Posterior vena cava (tissue), 2 donors: ENCODE measurements at regions not wholly inside any gene's neighbourhood (a gene's known extent, or its start where the extent isn't known, plus 50 kb on each side); places are given as distances from the start of the nearest gene placed in this dataset.
"Not testable (repeated sequence)": the region's sequence is repeated elsewhere in the genome, so short reads cannot be mapped to it uniquely, and the experiment has no call there.

Source experiments
- DNase-seq: peaks from one replicate; pipeline ENCODE4 v3.0.0-alpha.2; 2020; ENCODE audit warnings: low spot score
- intact Hi-C, 2 donors: fragments of 100-400 bp; cut with DNase I; formaldehyde crosslinking; loops; one replicate each; pipeline versions ENCODE4 v1.14.1 to v1.14.2; 2022 to 2023
- donor health status: DM: yes; HTN: yes; CAD: no.
- donor health status: DM: yes; HTN: yes; CAD: no.

DNA sequence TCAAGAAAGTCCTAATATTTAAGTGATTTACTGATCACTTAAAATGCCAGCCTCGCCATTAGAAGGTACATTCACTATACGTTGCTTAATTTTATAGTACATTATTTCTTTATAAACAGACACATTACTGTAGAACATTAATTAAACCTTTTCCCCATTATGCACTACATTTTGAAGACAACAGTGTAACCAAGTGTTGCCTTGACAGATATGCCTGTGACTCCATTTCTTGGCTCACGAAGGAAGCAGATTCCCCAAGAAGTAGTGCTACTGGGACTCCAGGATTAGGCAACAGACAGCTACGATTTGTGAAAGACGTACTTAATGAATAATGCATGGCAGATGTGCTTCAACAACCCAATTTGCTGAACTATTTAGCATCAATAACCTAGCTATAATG lies 394.8 kb downstream of the RPS29 start:
- DNase-seq = no peak
- intact Hi-C loops = no loop called here

- intact Hi-C loops = no loop called here
- no peak for DNase-seq
Observed at GRCh38 chr14:49189375-49189774, 396.8 kb downstream of the RPS29 start.

GRCh38 chr14:49187799-49188198 lies 398.4 kb downstream of the RPS29 start:
- DNase-seq = no peak
- intact Hi-C loops = no loop called here

- intact Hi-C loops = no loop called here
- DNase-seq = no peak
Observed at GRCh38 chr14:49173765-49174373, 412.3 kb downstream of the RPS29 start.

- intact Hi-C loops = no loop called here
- no peak for DNase-seq
Observed at GRCh38 chr14:49164074-49164473, 422.1 kb downstream of the RPS29 start.

- DNase-seq = no peak
- intact Hi-C loops = no loop called here
Observed at GRCh38 chr14:49160983-49161382, 425.2 kb downstream of the RPS29 start.

- intact Hi-C loops = no loop called here
- DNase-seq = no peak
Observed at GRCh38 chr14:49159081-49159480, 427.1 kb downstream of the RPS29 start.

DNA sequence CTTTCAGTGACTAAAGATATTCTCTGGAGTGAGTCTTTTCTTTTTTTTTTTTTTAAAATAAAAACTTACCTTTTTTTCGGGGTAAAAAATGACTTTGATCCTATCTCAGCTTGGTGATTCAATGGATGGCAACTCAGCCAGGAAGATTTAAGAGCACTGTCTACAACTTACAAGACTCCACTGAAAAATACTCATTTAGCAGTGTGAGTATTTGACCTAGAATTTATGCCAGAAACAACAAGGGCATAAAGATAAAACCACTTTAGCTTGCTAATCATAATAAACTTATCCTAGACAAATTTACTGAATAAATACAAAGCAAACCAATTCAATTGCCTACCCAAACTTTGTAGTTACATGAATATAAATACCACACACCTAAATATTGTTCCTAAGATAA lies 446.6 kb downstream of the RPS29 start:
- no peak for DNase-seq

DNA sequence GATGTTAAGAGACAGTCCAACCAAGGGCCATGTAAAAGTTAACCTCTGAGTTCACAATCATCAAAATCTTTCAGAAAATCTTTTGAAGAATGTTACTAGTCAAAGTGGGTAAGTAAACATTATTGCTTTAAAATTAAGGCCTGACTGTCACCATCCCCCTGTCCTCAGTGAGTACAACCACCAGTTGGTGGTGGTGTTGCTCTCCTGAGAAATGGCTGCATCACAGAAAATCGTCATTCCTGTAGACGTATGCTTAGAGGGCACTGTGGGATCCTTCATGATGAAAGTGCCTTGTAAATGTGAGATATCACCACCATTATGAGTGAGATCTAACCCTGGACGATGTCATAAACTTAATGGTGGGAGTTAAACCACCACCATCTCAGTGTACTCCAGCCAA lies 451.2 kb downstream of the RPS29 start:
- no peak for DNase-seq
- intact Hi-C loops = no loop called here

More for the DNA sequence above, 446.6 kb downstream of the RPS29 start:
- intact Hi-C loops = no loop called here

DNA sequence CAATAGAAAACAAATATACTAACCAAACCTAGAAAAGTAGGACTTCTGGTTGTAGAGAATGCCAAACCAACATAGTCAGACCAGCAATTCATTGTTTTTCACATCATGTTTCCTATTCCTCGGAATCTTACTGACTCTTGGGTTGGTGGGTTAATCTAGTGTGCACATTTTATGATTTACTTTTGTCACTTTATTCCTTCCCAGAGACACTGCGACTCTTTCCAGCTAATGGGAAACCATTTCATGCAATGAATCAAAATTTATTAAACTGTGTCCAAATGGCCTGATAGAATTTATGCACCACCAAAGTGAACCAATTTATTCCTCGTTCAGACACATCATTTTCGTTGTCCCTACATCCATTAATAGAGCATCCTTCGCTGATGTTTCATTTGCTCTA lies 464.9 kb downstream of the RPS29 start:
- intact Hi-C loops = no loop called here
- no peak for DNase-seq

GRCh38 chr14:49114161-49114893 lies 471.9 kb downstream of the RPS29 start:
- intact Hi-C loops = no loop called here
- DNase-seq = no peak

DNA sequence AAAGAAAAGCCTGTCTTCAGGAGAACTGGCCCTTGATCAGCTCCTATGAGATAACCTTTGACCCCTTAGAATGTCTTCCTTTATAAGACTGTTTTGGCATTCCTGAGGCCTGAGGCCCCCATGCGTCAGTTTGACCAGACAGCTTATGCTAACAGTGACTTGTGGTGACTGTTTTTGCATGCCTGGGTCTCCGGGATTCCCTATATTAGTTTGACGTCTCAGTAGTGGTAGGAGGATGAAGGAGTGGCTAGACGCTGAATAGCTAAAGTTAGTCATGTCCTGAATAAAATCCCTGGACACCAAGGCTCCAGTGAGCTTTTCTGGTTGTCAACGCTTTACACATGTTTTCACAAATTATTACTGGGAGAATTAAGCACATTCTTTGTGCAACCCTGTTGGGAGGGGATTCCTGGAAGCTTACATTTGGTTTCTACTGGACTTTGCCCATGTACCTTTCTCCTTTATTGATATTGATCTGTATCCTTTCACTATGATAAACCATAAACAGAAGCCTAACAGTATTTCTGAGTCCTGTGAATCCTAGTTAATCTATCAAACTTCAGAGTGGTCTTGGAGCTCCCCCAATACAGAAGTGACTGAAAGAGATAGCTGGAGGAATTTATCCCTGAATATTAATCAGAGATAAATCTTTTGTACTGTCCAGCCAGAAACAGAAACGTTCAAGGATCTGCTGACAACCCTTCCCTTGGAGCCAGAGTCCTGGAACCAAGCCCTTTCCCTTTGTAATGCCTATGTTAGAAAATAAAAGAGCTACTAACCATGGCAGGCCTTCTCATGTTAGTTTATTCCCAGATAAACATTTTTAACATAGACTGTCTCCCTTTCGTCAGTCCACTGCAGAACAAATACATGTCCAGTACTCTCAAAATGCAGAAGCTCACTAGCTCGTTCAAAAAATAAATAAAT lies 479.2 kb downstream of the RPS29 start:
- no peak for DNase-seq
- intact Hi-C loops = no loop called here

DNA sequence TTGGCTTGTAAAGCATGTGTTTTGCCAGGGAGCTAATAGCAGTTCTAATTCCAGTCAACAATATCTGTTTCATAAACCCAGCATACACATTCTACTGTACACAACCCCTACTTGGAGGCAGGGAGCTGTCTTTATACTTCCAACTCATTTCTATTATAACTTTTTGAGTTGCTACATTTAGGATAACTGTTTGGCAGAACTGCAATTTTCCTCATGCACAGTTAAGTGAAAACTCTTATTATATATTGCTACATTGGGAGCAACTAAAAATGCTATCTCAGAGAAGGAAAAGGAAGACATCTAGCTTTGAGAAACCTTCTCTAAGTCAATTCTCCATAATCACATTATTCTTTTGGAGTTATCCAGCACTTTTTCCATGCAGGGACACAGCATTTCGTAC lies 480.2 kb downstream of the RPS29 start:
- intact Hi-C loops = no loop called here
- no peak for DNase-seq

- intact Hi-C loops = no loop called here
- DNase-seq = no peak
Observed at GRCh38 chr14:49105512-49105911, 480.7 kb downstream of the RPS29 start.

GRCh38 chr14:49092345-49092744 lies 493.8 kb downstream of the RPS29 start:
- intact Hi-C loops = no loop called here

DNA sequence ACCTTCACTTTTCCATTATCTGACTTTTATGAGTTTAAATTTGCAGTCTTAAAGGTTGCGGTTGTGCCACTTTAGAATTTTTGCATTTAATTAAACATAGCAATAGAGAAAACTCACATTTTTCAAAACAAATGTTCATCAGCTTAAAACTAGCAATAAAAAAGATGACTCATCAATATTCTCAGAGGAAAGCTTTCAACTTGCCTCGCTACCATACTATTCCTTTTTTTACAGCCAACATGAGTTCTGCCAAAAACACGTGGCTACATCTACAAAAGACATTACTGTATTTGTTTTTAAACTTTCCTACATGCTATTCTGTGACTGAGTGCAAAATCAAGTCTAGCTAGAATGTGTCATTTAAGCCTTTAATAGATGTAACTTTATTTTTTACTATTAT lies 497.1 kb downstream of the RPS29 start:
- intact Hi-C loops = no loop called here

More at GRCh38 chr14:49092345-49092744, 493.8 kb downstream of the RPS29 start:
- DNase-seq = no peak

GRCh38 chr14:49073292-49073691 lies 512.9 kb downstream of the RPS29 start:
- intact Hi-C loops, DNase-seq: not testable (repeated sequence)

More for the DNA sequence above, 497.1 kb downstream of the RPS29 start:
- DNase-seq = no peak

- DNase-seq = no peak
- intact Hi-C loops = no loop called here
Observed at GRCh38 chr14:49058511-49058910, 527.7 kb downstream of the RPS29 start.

- intact Hi-C loops = no loop called here
- no peak for DNase-seq
Observed at GRCh38 chr14:49057838-49058510, 528.2 kb downstream of the RPS29 start.

- DNase-seq = no peak
- intact Hi-C loops = no loop called here
Observed at GRCh38 chr14:49056021-49056420, 530.2 kb downstream of the RPS29 start.
